ENCODE measurements at regions not wholly inside any gene's neighbourhood (a gene's known extent, or its start where the extent isn't known, plus 50 kb on each side); places are given as distances from the start of the nearest gene placed in this dataset.

DNA sequence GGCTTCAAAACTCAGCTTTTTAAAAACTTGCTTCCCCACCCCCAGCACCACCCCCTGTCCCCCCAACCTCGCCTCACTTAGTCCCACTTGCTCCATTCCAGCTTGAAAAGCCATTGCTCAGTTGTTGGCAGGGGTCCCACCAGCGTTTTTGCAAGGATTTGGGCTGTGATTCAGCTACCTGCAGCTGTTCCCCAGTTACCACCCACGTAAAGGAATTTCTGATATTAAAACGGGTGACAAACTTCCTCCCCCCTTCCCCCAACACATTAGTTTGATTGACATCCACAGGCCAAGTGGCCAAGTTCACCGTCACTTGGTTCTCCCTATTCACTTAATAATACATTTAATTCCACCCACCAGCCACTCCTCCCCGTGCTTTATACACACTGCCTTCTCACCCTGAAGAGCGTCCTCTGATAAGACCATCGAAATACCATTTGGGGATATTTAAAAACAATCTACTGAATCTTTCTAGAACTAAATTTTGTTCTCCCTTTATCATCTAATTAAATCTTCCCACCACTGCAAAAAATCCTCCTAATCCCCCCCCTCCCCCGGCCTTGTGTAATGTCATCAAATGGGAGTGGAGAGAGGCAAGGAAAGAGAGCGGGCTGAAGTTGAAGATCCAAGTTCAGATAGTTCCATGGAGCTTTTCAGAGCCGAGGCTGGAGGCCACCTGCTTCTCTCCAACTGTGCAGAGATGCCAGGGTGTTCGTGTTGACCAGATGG, 55.1 kb downstream of the SOX9 start:
- H3K9me3 Mint-ChIP-seq, result no peaks in the 10 kb centered on the region
- no peak overlapping the region for H3K4me3 Mint-ChIP-seq
- no peak overlapping the region for H3K27ac Mint-ChIP-seq
- H3K36me3 Mint-ChIP-seq (ENCODE audit: low read depth), result no peaks in the 10 kb centered on the region
- ChIA-PET POLR2A (no interaction called here), CTCF (no interaction called here)
- DNase-seq, result no peak
- H3K27me3 Mint-ChIP-seq, result no peaks in the 10 kb centered on the region
- no peaks in the 10 kb centered on the region for H3K4me1 Mint-ChIP-seq

DNA sequence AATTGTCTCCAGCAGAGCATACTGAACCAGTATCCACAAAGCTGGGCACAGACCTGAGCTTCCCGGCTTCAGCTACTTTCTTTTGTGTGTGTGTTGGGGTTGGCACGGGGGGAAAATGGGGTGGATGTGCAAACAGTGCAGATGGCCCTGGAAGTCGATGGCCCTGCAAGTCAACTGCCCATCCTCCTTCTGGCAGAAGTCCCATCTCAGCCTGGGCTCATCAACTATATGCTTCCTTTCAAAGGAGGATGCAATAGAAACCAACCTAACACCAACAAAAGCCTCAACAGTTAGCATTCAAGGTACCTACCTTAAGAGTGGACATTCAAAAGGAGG, 55.7 kb downstream of the SOX9 start:
- H3K27me3 Mint-ChIP-seq, result no peaks in the 10 kb centered on the region
- H3K9me3 Mint-ChIP-seq, result no peaks in the 10 kb centered on the region
- no peak overlapping the region for H3K27ac Mint-ChIP-seq
- no peaks in the 10 kb centered on the region for H3K36me3 Mint-ChIP-seq (ENCODE audit: low read depth)
- no peaks in the 10 kb centered on the region for H3K4me1 Mint-ChIP-seq
- CTCF ChIA-PET, result no interaction called here
- no peak for DNase-seq
- no peak overlapping the region for H3K4me3 Mint-ChIP-seq
- POLR2A ChIA-PET, result no interaction called here

- Mint-ChIP-seq H3K27me3 (no peaks in the 10 kb centered on the region), H3K9me3 (peaks cover 2% of the 10 kb centered on the region), H3K4me3 (no peak overlapping the region), H3K27ac (no peak overlapping the region), H3K4me1 (no peaks in the 10 kb centered on the region), H3K36me3 (ENCODE audit: low read depth) (no peaks in the 10 kb centered on the region)
- no peak for DNase-seq
- POLR2A ChIA-PET, result no interaction called here
- CTCF ChIA-PET, result no interaction called here
Measured at GRCh38 chr17:72176951-72177660, 56.3 kb downstream of the SOX9 start.

DNA sequence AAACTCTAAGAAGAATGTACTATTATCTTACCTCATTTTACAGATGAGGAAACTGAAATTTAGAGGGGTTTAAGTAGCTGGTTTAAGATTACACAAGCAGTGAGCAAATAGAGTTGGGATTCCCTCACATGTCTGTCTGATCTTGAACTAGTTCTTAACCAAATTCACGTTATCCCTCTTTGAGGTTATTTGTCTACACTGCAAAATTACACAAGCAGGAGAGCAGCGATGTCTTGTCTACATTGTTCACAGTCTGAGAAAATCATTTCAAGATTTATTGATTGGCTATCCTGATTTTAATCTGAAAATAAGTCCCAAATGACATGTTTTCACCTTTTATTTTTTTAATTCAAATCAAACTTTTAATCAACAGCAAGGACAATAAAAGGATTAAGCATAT, 56.9 kb downstream of the SOX9 start:
- DNase-seq, result no peak
- H3K9me3 Mint-ChIP-seq, result peaks cover 2% of the 10 kb centered on the region

DNA sequence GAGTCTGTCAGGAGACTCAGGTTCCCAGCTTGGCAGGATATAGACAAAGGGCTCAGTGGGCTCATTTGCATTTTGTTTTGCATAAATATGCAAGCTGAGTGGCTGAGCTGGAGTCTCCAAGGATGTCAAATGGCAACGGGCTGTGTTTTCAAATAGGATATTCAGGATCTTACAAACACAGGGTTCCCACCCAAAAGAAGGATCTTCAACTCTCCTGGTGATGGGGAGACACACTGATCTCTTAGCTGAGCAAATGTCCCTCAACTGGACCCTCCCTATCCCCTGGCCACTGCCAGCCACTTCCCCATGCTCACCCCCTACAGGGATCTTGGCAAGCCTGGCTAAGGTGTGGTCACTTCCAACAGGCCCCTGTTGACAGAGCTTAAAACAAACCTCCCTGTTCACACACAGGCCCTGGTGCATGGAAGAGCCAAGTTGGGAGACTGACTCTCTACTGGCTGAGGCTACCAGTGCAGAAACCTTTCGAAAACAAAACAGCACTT, 61.6 kb downstream of the SOX9 start:
- CTCF ChIA-PET, result no interaction called here
- no peak overlapping the region for H3K27ac Mint-ChIP-seq

More for the DNA sequence above, 56.9 kb downstream of the SOX9 start:
- H3K27ac Mint-ChIP-seq, result no peak overlapping the region
- POLR2A ChIA-PET, result no interaction called here
- H3K4me1 Mint-ChIP-seq, result no peaks in the 10 kb centered on the region
- H3K36me3 Mint-ChIP-seq (ENCODE audit: low read depth), result no peaks in the 10 kb centered on the region
- CTCF ChIA-PET, result no interaction called here
- H3K27me3 Mint-ChIP-seq, result no peaks in the 10 kb centered on the region
- H3K4me3 Mint-ChIP-seq, result no peak overlapping the region

GRCh38 chr17:72183194-72183685, 62.4 kb downstream of the SOX9 start:
- no peak overlapping the region for H3K27ac Mint-ChIP-seq
- H3K4me3 Mint-ChIP-seq, result no peak overlapping the region
- no peaks in the 10 kb centered on the region for H3K27me3 Mint-ChIP-seq
- H3K9me3 Mint-ChIP-seq, result peaks cover 2% of the 10 kb centered on the region
- no peaks in the 10 kb centered on the region for H3K4me1 Mint-ChIP-seq
- POLR2A ChIA-PET, result no interaction called here
- DNase-seq, result no peak
- CTCF ChIA-PET, result no interaction called here
- H3K36me3 Mint-ChIP-seq (ENCODE audit: low read depth), result no peaks in the 10 kb centered on the region

More for the DNA sequence above, 61.6 kb downstream of the SOX9 start:
- Mint-ChIP-seq H3K9me3 (peaks cover 2% of the 10 kb centered on the region), H3K27me3 (no peaks in the 10 kb centered on the region), H3K4me3 (no peak overlapping the region), H3K36me3 (ENCODE audit: low read depth) (no peaks in the 10 kb centered on the region), H3K4me1 (no peaks in the 10 kb centered on the region)
- POLR2A ChIA-PET, result no interaction called here
- DNase-seq, result no peak

DNA sequence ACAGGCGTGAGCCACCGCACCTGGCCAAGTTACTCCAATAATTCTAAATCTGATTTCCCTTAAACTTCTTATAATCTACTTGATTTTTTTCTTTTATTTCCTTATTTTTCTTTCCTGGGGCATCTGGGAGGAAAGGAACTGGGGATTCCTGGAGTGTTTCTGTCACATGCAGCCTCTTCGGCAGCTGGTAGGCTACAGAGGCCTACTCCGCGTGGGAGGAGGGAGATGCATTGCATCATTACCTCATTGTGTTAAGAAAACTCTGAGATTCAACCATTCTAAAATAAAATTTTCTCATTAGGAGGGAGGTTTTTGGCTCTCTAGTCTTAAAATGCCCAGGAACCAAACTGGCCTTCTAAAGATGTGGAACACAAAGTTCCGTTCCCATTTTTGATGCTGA, 64.0 kb downstream of the SOX9 start:
- H3K9me3 Mint-ChIP-seq, result peaks cover 2% of the 10 kb centered on the region
- ChIA-PET POLR2A (no interaction called here), CTCF (interaction anchor here (0.6 kb wide), 1 partner anchor 158 kb away, joined by 3 read pairs; no protein-coding TSS in a partner anchor)
- H3K4me1 Mint-ChIP-seq, result no peaks in the 10 kb centered on the region
- DNase-seq, result no peak
- no peak overlapping the region for H3K27ac Mint-ChIP-seq
- H3K4me3 Mint-ChIP-seq, result no peak overlapping the region
- no peaks in the 10 kb centered on the region for H3K36me3 Mint-ChIP-seq (ENCODE audit: low read depth)
- H3K27me3 Mint-ChIP-seq, result no peaks in the 10 kb centered on the region

DNA sequence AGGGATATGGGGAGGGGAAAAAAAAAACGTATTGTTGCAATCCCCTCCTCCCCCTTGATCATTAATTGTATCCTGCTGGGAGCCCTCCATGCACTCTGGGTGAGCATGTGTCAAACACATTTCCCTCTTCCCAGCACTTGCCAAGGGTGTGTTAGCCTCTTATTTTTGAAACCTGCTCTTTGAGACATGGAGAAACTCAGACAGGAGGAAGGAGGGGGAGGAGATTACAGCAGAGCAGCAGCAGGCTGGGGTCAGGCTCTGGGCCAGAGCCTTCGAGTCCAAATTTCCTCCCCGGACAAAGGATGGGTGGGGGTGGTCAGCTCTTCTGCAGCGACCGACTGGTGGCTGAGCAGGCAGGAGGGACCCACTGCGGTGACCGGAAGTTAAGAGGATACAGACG, 64.7 kb downstream of the SOX9 start:
- Mint-ChIP-seq H3K27me3 (no peaks in the 10 kb centered on the region), H3K36me3 (ENCODE audit: low read depth) (no peaks in the 10 kb centered on the region), H3K4me1 (no peaks in the 10 kb centered on the region), H3K9me3 (peaks cover 5% of the 10 kb centered on the region), H3K4me3 (no peak overlapping the region), H3K27ac (no peak overlapping the region)
- ChIA-PET CTCF (interaction anchor here (0.5 kb wide), 1 partner anchor 1045 kb away, joined by 3 read pairs; no protein-coding TSS in a partner anchor), POLR2A (no interaction called here)
- no peak for DNase-seq

DNA sequence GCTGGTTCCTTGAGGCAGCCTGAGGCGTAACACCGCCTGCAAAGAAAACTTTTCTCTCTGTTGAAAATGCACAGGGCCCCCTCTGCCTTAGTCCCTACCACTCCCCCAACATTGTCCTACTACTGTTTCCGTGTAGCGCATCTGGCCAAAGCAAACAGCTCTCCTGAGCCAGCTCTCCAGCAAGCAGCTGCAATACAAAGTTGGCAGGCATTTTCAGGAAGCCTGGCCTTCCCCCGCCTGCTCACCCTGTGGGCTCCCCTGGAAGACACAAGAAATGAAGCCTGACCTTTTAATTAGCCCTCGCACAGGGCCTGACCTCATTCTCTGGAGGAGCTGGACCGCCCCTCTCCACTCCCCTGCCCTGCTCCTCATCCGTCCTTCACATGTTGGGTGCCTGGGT, 66.7 kb downstream of the SOX9 start:
- H3K36me3 Mint-ChIP-seq (ENCODE audit: low read depth), result no peaks in the 10 kb centered on the region
- POLR2A ChIA-PET, result no interaction called here
- no peaks in the 10 kb centered on the region for H3K27me3 Mint-ChIP-seq
- no peak for DNase-seq
- H3K9me3 Mint-ChIP-seq, result peaks cover 6% of the 10 kb centered on the region
- no peak overlapping the region for H3K4me3 Mint-ChIP-seq
- CTCF ChIA-PET, result no interaction called here
- H3K4me1 Mint-ChIP-seq, result no peaks in the 10 kb centered on the region
- H3K27ac Mint-ChIP-seq, result no peak overlapping the region

DNA sequence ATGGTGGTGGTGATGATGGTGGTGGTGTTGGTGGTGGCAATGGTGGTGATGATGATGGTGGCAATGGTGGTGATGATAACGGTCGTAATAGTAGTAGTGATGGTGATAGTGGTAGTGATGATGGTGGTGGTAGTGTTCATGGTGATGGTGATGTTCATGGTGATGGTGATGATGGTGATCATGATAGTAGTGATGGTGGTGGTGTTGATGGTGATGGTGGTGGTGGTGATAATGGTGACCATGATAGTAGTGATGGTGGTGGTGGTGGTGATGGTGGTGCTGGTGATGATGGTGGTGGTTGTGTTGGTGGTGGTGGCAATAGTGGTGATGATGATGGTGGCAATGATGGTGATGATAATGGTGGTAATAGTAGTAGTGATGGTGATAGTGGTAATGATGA, 68.0 kb downstream of the SOX9 start:
- Mint-ChIP-seq H3K9me3 (peaks cover 9% of the 10 kb centered on the region), H3K4me3 (no peak overlapping the region), H3K27ac (no peak overlapping the region), H3K27me3 (no peaks in the 10 kb centered on the region), H3K4me1 (no peaks in the 10 kb centered on the region), H3K36me3 (ENCODE audit: low read depth) (no peaks in the 10 kb centered on the region)
- ChIA-PET POLR2A (no interaction called here), CTCF (no interaction called here)
- DNase-seq, result no peak

DNA sequence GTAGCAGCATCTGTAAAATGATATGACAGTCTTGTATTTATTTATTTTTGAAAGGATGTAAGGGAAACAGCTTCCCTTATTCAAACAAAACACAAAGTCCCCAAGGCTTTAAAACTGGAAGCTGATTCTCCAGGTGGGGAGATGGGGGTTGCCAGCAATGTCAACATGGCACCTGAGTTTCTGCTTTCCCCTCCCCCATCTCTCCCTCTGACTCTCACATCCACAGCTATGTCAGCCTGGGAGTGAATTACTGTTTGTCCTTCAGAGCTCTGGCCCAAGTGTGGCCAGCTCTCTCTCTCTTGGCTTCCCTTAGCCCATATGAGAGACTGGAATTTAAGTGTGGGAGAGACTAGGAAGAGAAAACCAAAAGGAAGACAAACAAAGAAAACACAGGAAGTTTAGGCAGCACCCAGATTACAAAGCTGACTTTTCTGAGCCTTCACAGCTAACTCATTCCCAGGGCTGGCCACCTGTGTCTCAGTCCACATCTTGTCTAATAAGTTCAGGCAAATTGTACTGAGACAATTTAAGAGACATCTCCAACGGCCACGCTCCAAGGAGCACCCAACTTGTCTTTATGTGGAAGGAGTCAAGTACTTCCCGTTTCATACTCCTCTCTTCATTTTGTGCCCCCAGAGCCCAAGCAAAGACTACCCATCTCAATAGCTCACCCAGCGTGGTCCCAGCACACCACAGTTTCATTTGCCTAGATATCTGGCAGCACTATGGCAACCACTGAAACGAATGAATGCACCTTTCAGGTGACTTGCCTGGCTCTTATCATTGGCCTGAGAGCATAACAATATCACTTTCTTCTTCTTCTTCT, 69.2 kb downstream of the SOX9 start:
- H3K4me3 Mint-ChIP-seq, result no peak overlapping the region
- POLR2A ChIA-PET, result no interaction called here
- H3K36me3 Mint-ChIP-seq (ENCODE audit: low read depth), result no peaks in the 10 kb centered on the region
- no peak overlapping the region for H3K27ac Mint-ChIP-seq
- CTCF ChIA-PET, result no interaction called here
- no peaks in the 10 kb centered on the region for H3K4me1 Mint-ChIP-seq
- H3K27me3 Mint-ChIP-seq, result no peaks in the 10 kb centered on the region
- peaks cover 9% of the 10 kb centered on the region for H3K9me3 Mint-ChIP-seq
- no peak for DNase-seq

DNA sequence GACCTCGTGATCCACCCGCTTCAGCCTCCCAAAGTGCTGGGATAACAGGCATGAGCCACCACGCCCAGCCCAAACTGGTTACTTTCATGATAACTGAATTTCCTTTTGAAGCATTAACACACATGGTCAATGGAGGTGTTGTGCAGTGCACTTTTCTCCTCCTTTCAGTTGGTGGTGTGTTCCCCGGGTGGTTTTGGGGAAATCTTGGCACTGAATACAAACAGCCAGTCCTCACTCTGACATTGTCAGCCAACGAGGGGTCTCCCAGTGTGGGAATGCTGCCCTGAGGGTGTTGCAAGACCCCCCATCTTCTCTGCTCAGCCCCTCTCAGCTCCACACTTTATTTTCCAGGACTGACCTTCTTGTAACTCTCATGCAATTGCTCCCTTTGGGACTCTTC, 70.5 kb downstream of the SOX9 start:
- ChIA-PET CTCF (no interaction called here), POLR2A (no interaction called here)
- DNase-seq, result no peak
- Mint-ChIP-seq H3K36me3 (ENCODE audit: low read depth) (no peaks in the 10 kb centered on the region), H3K9me3 (peaks cover 11% of the 10 kb centered on the region), H3K4me1 (no peaks in the 10 kb centered on the region), H3K27ac (no peak overlapping the region), H3K4me3 (no peak overlapping the region), H3K27me3 (no peaks in the 10 kb centered on the region)

All from activated CD4-positive, alpha-beta T cell treated with anti-CD3 and anti-CD28 coated beads, Interleukin-2, amount 10 ng/mL, durations not matched to agents 7 days and 5 days (primary cell).